ENCODE measurements at regions not wholly inside any gene's neighbourhood (a gene's known extent, or its start where the extent isn't known, plus 50 kb on each side); places are given as distances from the start of the nearest gene placed in this dataset.

- ATAC-seq (ENCODE audit: insufficient read depth, low read depth) (no peak), DNase-seq (no peak)
- no peaks in the 10 kb centered on the region for H3K27me3 ChIP-seq (ENCODE audit: insufficient read depth, low read length, poor library complexity)
- no peak overlapping the region for H3K9ac ChIP-seq (ENCODE audit: low read depth, low read length)
- no peaks in the 10 kb centered on the region for H3K9me3 ChIP-seq (ENCODE audit: insufficient read depth, low read length, severe bottlenecking)
- H3K27ac ChIP-seq (ENCODE audit: low read length): no peak overlapping the region
- H3K4me3 ChIP-seq (ENCODE audit: low read depth in 1 of 2, low read length in 2 of 2): peak overlapping the region in 1 of 2 experiments; percentile 44; a peak in 1 of 4 replicates
- peak overlapping the region; percentile 45; the same call in 1 of the 2 replicates for H2AFZ ChIP-seq (ENCODE audit: low read depth, low read length)
- H3K36me3 ChIP-seq (ENCODE audit: insufficient read depth, low read length): no peaks in the 10 kb centered on the region
- no peaks in the 10 kb centered on the region for H4K20me1 ChIP-seq (ENCODE audit: insufficient read depth, low read length)
- H3K4me2 ChIP-seq (ENCODE audit: insufficient read depth, low read length): peak overlapping the region; percentile 53; the same call in 1 of the 2 replicates
- H3K79me2 ChIP-seq (ENCODE audit: insufficient read depth, low read length): no peaks in the 10 kb centered on the region
- H3K4me1 ChIP-seq (ENCODE audit: insufficient read depth, low read length): no peaks in the 10 kb centered on the region
- TF ChIP-seq EZH2 (IDR thresholded peaks at IDR 0.05; ENCODE audit: borderline replicate concordance, low read depth, low read length, severe bottlenecking): no peak
- TF ChIP-seq CTCF (IDR thresholded peaks at IDR 0.05; ENCODE audit: borderline replicate concordance, extremely low read depth, low read length, poor library complexity, severe bottlenecking): no peak
Observed at GRCh38 chr13:84934911-84935310, 864.3 kb downstream of the SLITRK6 start.

- H3K9ac ChIP-seq (ENCODE audit: low read depth, low read length): no peak overlapping the region
- no peaks in the 10 kb centered on the region for H3K36me3 ChIP-seq (ENCODE audit: insufficient read depth, low read length)
- no peak overlapping the region for H3K27ac ChIP-seq (ENCODE audit: low read length)
- H3K27me3 ChIP-seq (ENCODE audit: insufficient read depth, low read length, poor library complexity): no peaks in the 10 kb centered on the region
- no peak for DNase-seq
- no peaks in the 10 kb centered on the region for H3K9me3 ChIP-seq (ENCODE audit: insufficient read depth, low read length, severe bottlenecking)
- H4K20me1 ChIP-seq (ENCODE audit: insufficient read depth, low read length): no peaks in the 10 kb centered on the region
- no peak overlapping the region for H2AFZ ChIP-seq (ENCODE audit: low read depth, low read length)
- H3K4me1 ChIP-seq (ENCODE audit: insufficient read depth, low read length): no peaks in the 10 kb centered on the region
- no peak for ATAC-seq (ENCODE audit: insufficient read depth, low read depth)
- no peak overlapping the region for H3K4me2 ChIP-seq (ENCODE audit: insufficient read depth, low read length)
- TF ChIP-seq CTCF (IDR thresholded peaks at IDR 0.05; ENCODE audit: borderline replicate concordance, extremely low read depth, low read length, poor library complexity, severe bottlenecking): no peak
- no peak for TF ChIP-seq EZH2 (IDR thresholded peaks at IDR 0.05; ENCODE audit: borderline replicate concordance, low read depth, low read length, severe bottlenecking)
- no peak overlapping the region for H3K4me3 ChIP-seq (ENCODE audit: low read depth in 1 of 2, low read length in 2 of 2)
- H3K79me2 ChIP-seq (ENCODE audit: insufficient read depth, low read length): no peaks in the 10 kb centered on the region
Observed at GRCh38 chr13:84933797-84934196, 865.4 kb downstream of the SLITRK6 start.

GRCh38 chr13:84931264-84931663 lies 868.0 kb downstream of the SLITRK6 start:
- DNase-seq: no peak
- H2AFZ ChIP-seq (ENCODE audit: low read depth, low read length): no peak overlapping the region
- no peak for ATAC-seq (ENCODE audit: insufficient read depth, low read depth)
- no peaks in the 10 kb centered on the region for H3K9me3 ChIP-seq (ENCODE audit: insufficient read depth, low read length, severe bottlenecking)
- no peaks in the 10 kb centered on the region for H4K20me1 ChIP-seq (ENCODE audit: insufficient read depth, low read length)
- H3K27ac ChIP-seq (ENCODE audit: low read length): no peak overlapping the region
- H3K27me3 ChIP-seq (ENCODE audit: insufficient read depth, low read length, poor library complexity): no peaks in the 10 kb centered on the region
- no peak for TF ChIP-seq EZH2 (IDR thresholded peaks at IDR 0.05; ENCODE audit: borderline replicate concordance, low read depth, low read length, severe bottlenecking)
- no peak for TF ChIP-seq CTCF (IDR thresholded peaks at IDR 0.05; ENCODE audit: borderline replicate concordance, extremely low read depth, low read length, poor library complexity, severe bottlenecking)
- H3K36me3 ChIP-seq (ENCODE audit: insufficient read depth, low read length): no peaks in the 10 kb centered on the region
- H3K79me2 ChIP-seq (ENCODE audit: insufficient read depth, low read length): no peaks in the 10 kb centered on the region
- no peaks in the 10 kb centered on the region for H3K4me1 ChIP-seq (ENCODE audit: insufficient read depth, low read length)
- H3K9ac ChIP-seq (ENCODE audit: low read depth, low read length): no peak overlapping the region
- no peak overlapping the region for H3K4me2 ChIP-seq (ENCODE audit: insufficient read depth, low read length)
- no peak overlapping the region for H3K4me3 ChIP-seq (ENCODE audit: low read depth in 1 of 2, low read length in 2 of 2)
